Esophagus mucosa (tissue), 1 donor: ENCODE measurements at regions not wholly inside any gene's neighbourhood (a gene's known extent, or its start where the extent isn't known, plus 50 kb on each side); places are given as distances from the start of the nearest gene placed in this dataset.
"Not testable (repeated sequence)": the region's sequence is repeated elsewhere in the genome, so short reads cannot be mapped to it uniquely, and the experiment has no call there.

Experiments used
- ATAC-seq: fragments of 200-7000 bp; cut with Tn5 transposase; one replicate; pipeline ENCODE4 v1.9.1; 2020
- donor health status: DM: yes; HTN: yes; CAD: no.

- no peak for ATAC-seq
Measured at GRCh38 chr2:118607641-118608040, 239.8 kb downstream of the EN1 start.

GRCh38 chr2:118604811-118605210, 242.6 kb downstream of the EN1 start:
- no peak for ATAC-seq

DNA sequence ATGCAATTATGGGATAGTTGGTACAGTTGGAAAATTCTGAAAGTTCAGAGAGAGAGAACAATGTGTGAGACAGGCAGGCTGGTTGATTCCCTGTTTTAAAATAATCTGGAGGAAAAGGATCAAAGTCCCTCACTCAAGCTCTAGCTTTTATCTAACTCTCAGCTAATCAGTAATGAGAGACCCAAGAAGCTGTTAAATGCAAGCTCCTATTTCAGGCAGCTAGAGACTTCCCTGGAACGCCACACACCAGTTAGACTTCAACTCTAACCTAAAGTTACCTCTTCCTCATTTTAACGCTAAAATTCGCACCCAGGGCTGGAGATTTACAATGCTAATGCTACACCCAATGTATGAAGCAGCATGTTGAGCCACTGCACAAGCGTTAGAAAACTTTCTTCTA, 243.1 kb downstream of the EN1 start:
- no peak for ATAC-seq

- ATAC-seq = no peak
Measured at GRCh38 chr2:118599141-118599540, 248.3 kb downstream of the EN1 start.

GRCh38 chr2:118596620-118597019, 250.8 kb downstream of the EN1 start:
- ATAC-seq = no peak

DNA sequence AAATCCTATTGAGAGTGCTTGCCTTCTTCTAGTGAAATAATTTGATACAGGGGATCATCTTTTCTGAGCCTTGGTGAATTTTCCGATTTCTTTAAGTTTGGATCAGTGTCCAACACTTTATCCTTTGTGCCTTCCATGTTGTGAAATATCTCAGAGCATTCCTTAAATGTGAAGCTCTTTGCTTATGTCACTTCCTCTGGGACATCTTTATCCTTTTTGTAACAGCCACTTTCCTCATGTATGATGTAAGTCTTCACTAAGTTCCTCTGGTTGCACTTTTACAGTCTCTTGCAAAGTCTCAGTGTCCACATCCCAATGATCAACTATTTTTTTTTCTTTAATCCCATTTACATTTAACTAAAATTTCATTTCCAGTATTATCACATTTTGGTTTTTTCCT, 254.2 kb downstream of the EN1 start:
- no peak for ATAC-seq

- no peak for ATAC-seq
Measured at GRCh38 chr2:118591223-118591622, 256.2 kb downstream of the EN1 start.

- no peak for ATAC-seq
Measured at GRCh38 chr2:118589721-118590120, 257.7 kb downstream of the EN1 start.

DNA sequence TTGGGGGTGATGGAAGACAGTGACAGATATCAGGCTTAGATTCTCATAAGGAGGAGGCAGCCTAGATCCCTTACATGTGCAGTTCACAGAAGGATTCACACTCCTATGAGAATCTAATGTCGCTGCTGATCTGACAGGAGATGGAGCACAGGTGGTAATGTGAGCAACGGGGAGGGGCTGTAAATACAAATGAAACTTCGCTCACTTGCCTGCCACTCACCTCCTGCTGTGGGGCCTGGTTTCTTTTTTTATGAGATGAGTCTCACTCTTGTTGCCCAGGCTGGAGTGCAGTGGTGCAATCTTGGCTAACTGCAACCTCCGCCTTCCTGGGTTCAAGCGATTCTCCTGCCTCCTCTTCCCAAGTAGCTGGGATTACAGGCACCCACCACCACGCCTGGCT, 258.6 kb downstream of the EN1 start:
- no peak for ATAC-seq

- ATAC-seq = no peak
Measured at GRCh38 chr2:118586312-118586711, 261.1 kb downstream of the EN1 start.

DNA sequence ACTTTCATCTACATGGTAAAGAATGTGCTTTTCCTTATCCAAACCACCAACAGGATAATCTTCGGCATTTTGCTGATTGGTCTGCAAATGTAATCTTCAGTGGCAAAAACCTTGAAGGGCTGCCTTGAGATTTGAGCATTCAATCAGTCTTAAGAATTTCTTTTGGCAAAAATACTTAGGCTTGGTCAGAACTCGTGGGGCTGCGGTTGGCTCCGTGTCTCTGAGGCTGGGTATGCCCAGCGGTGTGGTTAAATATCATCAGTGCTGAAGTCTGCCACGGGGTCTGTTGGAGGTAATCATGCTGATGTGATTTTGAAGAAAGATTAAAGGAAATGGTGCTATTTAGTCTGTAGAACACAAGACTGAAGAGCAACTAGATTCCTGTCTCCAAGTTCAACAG, 262.6 kb downstream of the EN1 start:
- ATAC-seq = no peak

GRCh38 chr2:118584062-118584749, 263.2 kb downstream of the EN1 start:
- no peak for ATAC-seq

DNA sequence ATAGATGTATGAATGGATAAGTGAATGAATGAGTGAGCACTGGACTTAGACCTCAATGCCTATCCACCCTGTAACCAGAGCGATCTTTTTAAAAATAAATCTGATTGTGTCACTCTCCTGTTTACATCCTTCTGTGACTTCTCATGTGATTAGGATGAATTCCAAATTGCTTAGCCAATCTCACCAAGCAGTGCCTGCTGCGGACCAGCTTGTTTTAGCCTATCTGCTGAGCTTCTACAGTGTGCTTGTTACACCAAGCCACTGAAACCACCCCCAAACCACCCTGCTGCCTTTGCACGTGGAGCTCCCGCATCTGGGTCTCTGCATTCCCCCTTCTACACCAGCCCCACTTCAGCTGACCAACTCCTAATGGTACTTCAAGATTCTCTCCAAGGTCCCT, 265.4 kb downstream of the EN1 start:
- no peak for ATAC-seq

DNA sequence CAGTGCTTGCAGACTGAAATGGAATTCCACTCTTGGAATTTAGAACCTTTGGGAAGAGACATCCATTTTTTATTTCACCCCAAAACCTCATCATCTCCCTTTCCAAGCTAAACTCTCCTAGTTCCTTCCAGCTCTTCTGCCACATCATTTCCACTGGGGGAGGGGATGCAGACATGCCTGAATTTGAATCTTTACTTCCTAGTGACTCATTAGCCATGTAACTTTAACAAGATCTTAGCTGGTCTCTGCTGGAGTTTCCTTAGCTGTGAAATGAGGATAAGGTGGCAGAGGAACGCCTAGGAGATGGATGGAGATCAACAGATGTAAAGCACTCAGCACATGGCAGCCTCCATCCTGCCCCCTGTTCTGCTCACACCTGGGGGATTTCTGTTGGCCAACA, 266.8 kb downstream of the EN1 start:
- ATAC-seq = no peak

- ATAC-seq = no peak
Measured at GRCh38 chr2:118580107-118580506, 267.3 kb downstream of the EN1 start.

DNA sequence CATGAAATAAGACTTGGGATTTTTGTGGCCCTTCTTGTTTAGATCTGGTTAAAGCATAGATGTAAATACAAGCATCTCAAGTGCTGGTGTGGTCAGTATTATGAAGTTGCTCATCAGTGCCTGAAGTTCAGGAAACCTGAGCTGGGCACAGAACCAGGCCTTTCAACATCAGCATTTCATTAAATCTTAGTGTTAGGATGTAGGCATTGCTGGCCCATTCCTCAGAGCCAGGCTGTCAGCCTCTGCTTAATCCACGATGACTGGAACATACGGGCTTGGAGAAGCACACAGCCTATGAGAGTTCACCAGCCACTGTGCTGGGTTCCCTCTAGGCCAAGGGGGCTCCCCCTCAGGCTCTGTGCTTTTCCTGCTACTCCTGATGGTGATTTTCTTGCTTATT, 270.2 kb downstream of the EN1 start:
- no peak for ATAC-seq

DNA sequence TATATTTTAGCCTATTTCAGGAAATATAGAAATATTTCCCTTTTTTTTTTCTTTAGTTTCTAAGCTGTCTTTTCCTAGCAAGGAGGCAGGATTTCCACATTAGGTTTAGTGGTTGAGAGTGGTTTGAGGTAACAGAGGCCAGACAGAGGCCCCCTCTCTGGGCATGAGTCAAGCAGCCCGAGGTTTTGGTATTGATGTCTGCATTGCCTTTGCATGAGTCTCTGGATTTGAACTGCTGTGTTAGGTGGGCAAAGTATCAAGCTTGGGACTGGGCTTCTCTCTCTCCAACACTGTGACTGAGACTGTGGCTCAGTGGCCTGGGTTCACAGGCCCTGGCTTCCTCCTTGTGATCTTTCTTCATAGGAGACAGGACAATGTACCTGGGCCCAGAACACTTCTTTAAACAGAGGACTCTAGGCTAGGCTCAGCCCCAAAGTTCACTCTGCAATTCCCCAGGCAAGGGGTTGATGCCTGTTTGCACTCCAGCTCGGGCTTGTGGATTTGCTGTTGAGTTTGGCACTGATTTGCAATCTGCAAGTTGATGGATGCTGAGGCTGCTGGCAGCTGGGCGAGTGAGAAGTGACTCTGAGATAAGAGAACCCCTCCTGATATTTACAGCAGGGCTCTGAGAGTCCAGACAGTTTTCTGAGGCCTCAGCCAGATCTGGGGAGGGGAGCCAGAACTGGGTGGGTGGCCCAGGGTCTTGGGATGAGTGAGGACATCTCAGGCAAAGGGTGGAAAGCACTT, 271.2 kb downstream of the EN1 start:
- ATAC-seq = no peak

GRCh38 chr2:118572380-118572779, 275.1 kb downstream of the EN1 start:
- not testable (repeated sequence) for ATAC-seq

GRCh38 chr2:118569876-118570535, 277.4 kb downstream of the EN1 start:
- ATAC-seq = no peak

DNA sequence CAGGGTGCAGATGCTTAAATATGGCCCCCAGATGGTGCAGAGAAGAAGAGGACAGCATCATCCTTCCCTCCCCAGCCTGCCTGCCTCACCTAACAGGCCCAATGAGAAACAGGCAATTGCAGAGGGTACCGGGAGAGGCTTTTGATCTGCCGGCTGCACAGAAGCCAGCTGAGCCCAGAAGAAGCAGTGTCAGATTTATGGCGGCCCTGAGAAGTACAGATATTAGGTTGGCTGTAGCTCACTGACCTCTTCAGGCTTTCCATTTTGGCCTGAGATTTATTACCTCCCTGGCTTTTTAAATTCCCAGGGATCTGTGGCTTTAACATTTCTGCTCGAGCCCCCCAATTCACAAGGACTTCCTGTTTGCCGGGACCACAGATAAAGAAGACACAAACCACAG, 278.7 kb downstream of the EN1 start:
- ATAC-seq = no peak

- no peak for ATAC-seq
Measured at GRCh38 chr2:118565786-118566540, 281.5 kb downstream of the EN1 start.

- ATAC-seq = no peak
Measured at GRCh38 chr2:118565301-118565700, 282.1 kb downstream of the EN1 start.

DNA sequence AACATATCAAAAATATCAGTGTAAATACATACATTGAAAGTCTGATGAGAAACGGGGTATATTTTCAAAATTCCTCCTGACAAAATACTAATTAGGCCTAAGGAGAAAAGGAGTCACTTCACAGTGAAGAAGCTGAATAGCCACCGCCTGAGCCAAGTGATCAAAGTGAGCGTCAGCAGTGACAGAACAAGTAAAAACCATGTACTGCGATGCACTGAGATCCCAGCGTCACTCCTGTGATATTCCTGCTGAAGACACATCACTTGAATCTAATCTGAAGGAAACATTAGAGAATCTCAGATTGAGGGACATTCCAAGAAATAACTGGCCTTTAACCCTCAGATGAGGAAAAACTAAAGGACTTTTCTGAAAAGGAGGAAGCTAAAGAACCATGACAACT, 285.3 kb downstream of the EN1 start:
- ATAC-seq = no peak
